OCI-M2 (cell line): ENCODE measurements at regions not wholly inside any gene's neighbourhood (a gene's known extent, or its start where the extent isn't known, plus 50 kb on each side); places are given as distances from the start of the nearest gene placed in this dataset.

Experiments used
- DNase-seq: peaks from one replicate; lab custom pipeline; 2025; ENCODE audit not compliant: unreplicated experiment; lab: John Stamatoyannopoulos, UW

DNA sequence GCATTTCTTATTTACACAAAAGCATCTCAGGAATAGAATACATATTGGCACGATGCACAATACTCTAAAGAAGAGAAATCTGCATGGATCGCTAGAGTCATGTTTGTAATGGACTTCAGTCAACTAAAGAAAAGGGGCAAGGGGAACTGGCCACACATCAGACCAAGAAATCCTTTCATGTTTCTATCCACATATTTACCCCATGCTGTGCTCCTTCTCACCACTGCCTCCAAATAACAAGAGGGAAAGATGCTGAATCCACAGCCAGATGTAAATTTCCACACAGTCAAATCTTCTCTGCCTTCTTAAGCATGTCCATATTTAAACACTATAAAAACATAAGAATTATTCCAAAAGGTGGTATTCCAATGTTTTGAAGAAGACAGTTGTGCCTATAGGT is 67.6 kb downstream of the COX18 start:
- no peak for DNase-seq

GRCh38 chr4:72997409-72997808 is 72.1 kb downstream of the COX18 start:
- no peak for DNase-seq

DNA sequence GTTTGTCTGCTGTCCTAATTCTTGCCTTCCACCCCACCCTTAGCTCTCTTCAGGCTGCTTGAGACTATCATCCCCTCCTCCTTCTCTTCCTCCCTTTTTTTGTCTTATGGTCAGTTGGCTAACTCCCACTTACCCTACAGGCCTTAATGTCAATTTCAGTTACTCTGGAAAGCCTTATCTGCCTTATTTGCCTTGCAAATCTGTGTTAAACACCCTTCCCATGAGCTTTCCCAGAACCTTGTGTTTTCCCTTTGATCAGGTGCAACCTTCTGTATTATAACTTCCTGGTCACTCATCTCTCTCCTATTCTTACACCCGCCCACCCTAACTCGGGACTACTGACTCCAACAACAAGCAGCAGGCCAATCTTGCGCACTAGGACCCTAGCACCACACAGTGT is 74.8 kb downstream of the COX18 start:
- no peak for DNase-seq

- DNase-seq = no peak
Observed at GRCh38 chr4:72993876-72994275, 75.6 kb downstream of the COX18 start.

- DNase-seq = no peak
Observed at GRCh38 chr4:72991873-72992272, 77.6 kb downstream of the COX18 start.

- DNase-seq = no peak
Observed at GRCh38 chr4:72987741-72988729, 81.5 kb downstream of the COX18 start.

GRCh38 chr4:72984351-72984750 is 85.2 kb downstream of the COX18 start:
- DNase-seq = no peak

DNA sequence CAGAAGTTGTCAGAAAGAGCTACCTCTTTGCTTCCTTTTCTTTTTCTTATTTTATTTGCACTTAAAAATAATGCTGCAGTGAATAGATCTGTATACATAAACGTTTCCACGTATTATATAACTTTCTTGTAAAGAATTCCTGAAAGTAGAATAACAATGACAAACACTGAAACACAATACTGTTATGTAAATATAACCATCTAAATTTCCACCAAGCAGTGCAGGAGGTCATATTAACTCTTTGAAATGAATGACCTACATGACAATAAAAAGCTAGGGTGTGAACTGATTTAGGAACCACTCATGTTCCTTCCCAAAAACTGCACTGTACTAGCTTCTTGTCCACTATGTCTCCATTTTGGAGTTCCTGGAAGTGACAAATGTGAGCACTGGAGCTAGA is 85.8 kb downstream of the COX18 start:
- no peak for DNase-seq

- no peak for DNase-seq
Observed at GRCh38 chr4:72977936-72978485, 91.5 kb downstream of the COX18 start.

GRCh38 chr4:72975488-72975784 is 94.1 kb downstream of the COX18 start:
- no peak for DNase-seq

DNA sequence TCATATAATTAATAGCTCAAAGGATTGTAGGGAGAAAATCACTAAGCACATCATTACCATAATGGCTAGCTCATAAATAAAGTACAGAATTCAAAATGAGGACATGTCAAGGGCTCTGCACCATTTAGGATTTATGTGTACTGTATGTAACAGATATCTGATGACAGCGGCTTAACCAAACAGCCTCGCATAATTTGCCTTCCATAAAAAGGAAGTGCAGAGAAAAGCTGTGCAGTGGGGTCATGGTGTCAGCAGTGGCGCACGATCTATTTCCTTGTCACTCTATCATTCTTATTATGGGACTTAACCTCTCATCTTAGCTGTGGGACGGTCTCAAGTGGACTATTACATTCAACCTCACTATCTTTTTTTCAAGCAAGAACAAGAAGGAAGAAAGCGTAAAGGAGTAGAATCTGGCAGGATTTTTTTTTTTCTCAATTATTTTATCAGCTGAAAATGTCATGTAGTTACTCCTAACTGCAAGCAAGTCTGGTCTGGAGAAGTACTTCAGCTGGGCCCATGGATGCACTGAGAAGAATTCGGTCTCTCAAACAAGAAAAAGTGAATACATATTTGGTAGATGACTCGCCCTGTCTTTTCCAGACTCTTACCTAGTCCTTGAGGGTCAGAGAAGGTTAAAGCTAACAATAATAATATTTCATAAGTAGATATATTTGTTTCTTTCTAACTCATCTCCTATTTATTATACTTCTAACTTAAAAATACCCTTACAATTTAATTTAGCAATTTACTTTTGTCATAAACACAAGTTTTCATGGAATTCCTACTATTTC is 94.6 kb downstream of the COX18 start:
- DNase-seq = peak; percentile 23

DNA sequence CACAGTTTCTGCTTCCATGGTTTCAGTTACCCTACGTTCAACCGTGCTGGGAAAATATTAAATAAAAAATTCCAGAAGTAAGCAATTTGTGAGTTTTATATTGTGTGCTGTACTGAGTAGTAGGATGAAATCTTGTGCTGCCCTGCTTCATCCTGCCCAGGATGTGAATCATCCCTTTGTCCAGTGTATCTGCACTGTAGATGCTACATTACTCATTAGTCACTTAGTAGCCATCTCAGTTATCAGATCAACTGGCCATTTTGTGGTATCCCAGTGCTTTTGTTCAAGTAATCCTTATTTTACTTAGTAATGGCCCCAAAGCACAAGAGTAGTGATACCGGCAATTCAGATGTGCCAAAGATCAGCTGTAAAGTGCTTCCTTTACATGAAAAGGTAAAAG is 97.9 kb downstream of the COX18 start:
- no peak for DNase-seq

GRCh38 chr4:72970756-72971155 is 98.8 kb downstream of the COX18 start:
- no peak for DNase-seq

DNA sequence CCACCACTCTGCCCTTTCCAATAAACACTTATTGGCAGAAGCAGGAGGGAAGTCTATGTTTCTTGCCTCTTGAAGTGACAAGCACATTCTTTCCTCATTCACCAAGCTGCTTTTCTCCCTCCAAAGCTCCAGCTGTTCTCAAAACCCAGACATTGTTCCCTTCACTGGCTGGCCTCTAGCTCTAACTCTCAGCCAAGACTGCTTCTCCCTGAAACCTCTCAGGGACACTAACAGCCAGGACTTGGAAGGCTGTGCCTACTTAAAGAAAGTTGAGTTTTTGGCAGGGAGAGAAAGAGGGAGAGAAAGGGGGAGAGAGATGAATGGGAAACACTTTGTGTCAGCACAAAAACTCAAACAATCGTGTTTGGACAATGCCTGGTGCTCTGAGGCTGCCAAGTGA is 99.5 kb downstream of the COX18 start:
- DNase-seq = no peak

DNA sequence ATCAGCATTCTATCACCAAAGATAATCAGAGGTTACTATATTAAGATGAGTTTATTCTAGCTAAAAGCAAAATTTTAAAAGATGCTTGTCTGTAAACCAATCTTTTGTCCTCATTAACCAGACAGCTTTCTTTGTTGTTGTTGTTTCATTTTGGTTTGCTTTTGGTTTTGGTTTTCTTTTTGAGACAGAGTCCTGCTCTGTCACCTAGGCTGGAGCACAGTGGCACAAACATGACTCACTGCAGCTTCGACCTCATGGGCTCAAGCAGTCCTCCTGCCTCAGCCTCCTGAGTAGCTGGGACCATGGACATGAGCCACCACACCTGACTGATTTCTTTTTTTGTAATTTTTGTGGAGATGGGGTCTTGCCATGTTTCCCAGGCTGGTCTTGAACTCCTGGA is 102.9 kb downstream of the COX18 start:
- DNase-seq = no peak

DNA sequence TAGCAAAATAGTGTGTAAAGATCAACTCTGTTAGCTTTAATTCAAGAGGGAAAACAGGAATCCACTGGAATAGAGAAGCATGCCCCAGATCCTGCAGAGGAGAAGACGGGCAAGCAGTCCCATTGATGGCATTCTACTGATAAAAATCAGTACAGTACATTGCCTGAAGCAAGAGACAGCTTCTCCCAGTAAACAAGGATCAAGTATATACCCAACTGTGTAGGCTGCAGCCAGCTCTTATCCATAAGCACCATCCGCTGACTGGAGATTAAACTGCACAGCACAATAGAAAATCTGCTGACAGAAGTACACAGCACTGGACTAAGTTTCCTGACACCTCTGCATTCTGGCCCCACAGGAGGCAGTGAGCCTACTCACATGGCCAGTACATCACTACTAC is 110.1 kb downstream of the COX18 start:
- no peak for DNase-seq

DNA sequence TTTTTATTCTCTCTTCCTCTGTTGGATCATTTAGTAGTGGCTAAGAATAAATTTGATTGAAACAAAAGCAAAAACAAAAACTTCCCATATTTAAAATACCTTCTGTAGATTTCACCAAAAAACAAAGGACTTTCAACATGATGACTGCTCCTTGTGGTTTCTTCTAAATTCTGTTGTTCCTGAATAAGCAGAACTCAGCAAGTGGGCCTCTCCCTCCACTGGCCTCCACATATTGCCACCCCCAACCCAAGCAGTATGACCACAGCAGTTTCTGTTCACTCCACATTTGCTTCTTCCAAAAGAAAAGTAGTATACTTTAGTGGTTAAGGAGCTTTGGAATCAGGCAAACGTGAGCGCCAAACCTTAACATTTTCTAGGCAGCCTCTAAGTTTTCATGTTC is 114.7 kb downstream of the COX18 start:
- no peak for DNase-seq

DNA sequence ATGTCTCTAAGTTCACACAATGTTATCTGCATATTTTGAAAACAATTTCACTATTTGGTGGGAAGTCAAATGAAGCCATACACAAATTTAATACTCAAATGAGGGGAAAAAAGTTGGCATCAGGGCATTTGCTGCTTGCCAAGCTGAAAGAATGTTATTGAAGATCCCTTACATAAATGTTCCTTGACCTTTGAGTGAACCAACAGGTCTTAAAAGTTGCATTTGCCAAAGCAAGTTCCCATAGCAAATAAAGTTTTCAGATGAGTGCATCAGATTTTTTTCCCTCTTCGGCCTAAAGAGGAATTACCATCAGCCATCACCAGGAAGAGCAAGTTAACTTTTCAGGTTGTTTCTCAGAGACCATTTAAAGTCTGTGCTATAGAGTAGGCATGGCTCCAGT is 115.9 kb downstream of the COX18 start:
- no peak for DNase-seq

GRCh38 chr4:72951628-72952027 is 117.9 kb downstream of the COX18 start:
- DNase-seq = no peak

- DNase-seq = no peak
Observed at GRCh38 chr4:72951147-72951546, 118.4 kb downstream of the COX18 start.

GRCh38 chr4:72948080-72948479 is 121.4 kb downstream of the COX18 start:
- no peak for DNase-seq

DNA sequence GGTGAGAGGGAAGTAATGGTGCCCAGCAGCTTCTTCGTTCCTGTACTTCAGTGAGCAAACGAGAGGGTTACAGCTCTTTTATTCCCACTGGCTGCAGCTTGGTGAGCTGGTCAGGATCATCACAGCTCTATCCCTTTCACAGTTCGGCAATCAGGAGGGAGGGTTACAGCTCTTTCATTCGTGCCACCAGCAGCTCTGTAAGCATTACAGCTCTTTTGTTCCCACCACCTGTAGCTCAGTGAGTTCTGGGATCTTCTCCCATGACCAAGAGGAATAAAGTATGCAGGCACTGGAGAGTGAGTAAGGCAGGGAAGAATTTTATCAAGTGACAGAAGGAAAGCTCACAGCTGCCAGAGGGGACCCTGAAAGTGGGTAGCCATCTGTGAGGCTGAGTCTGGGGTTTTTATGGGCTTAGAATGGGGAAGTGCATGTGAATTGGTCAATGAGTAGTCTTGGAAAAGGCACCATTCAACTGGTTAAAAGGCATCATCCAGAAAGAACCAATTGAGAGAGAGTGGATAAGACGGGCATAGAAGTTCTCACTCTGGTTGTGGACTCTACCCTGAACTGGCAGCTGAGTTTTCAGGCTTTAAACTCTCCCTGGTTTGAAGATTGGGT is 123.7 kb downstream of the COX18 start:
- DNase-seq = no peak
